SHP77 (cell line): ENCODE measurements at regions not wholly inside any gene's neighbourhood (a gene's known extent, or its start where the extent isn't known, plus 50 kb on each side); places are given as distances from the start of the nearest gene placed in this dataset.

Source experiments
- DNase-seq, 2 experiments: peaks; one replicate each; lab custom pipeline; 2025; lab: John Stamatoyannopoulos, UW

DNA sequence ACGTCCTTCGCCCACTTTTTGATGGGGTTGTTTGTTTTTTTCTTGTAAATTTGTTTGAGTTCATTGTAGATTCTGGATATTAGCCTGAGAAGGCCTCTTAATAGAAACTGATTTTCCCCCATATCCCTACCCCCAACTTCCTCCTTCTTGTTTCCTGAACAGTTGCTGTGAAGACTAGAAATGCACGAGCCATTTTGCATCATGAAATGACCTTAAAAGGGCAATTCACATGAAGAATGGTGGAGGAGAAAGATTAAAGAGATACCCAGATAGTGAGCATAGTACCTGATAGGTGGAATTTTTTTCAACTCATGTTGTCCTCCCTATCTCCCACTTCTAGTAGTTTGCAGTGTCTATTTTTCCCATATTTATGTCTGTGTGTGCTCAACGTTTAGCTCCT lies 55.2 kb upstream of the KCNH8 start:
- no peak for DNase-seq

DNA sequence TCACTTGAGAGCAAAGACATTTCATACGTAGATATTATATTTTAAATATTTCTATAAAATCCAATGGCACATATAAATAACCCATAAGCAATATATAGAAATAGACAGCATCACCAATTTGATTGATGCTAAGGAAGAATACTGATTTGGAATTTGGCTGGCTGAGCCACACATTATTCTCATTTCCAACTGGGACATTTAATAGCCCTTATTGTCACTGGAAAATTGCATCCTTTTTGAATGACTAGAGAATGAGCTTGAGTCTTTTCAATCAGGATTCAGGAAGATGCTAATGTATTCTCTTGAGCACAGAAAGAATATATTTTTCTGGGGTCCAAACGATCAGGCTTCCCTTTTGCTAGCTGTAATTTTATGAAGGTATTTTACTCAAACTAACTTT lies 70.9 kb upstream of the KCNH8 start:
- no peak for DNase-seq

DNA sequence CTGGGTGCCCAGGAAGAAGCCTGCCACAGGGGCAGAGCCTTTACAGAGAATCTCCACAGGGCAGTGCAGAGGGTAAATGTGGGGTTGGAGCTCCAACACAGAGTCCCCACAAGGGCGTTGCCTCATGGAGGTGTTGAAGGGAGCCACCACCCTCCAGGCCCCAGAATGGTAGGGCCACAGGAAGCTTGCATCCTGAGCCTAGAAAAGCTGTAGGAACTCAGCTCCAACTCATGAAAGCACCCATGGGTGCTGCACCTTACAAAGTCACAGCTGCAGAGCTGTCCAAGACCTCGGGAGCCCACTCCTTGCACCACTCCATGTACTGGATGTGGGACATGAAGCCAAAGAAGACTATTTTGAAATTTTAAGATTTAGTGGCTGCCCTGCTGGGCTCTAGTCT lies 73.3 kb upstream of the KCNH8 start:
- DNase-seq, result no peak

DNA sequence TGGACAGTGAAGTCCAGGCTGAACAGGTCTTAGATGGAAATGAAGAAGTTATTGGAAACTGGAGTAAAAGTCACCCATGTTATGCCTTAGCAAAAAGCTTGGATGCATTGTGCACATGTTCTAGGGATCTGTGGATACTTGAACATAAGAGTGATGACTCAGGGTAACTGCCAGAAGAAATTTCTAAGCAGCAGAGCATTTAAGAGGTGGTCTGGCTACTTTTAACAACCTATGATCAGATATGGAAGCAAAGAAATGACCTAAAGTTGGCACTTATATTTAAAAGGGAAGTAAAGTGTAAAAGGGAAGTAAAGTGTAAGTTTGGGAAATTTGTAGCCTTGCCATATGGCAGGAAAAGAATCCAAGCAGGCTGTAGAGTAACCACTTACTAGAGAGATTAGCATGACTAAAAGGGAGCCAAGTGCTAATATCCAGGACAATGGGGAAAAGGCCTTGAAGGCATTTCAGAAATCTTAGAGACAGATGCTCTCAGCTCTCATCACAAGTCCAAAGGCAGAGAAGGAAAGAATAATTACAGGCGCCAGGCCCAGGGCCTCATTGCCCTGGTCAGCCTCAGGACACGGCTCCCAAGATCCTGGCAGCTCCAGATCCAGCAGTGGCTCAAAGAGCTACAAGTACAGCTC lies 73.9 kb upstream of the KCNH8 start:
- no peak for DNase-seq

DNA sequence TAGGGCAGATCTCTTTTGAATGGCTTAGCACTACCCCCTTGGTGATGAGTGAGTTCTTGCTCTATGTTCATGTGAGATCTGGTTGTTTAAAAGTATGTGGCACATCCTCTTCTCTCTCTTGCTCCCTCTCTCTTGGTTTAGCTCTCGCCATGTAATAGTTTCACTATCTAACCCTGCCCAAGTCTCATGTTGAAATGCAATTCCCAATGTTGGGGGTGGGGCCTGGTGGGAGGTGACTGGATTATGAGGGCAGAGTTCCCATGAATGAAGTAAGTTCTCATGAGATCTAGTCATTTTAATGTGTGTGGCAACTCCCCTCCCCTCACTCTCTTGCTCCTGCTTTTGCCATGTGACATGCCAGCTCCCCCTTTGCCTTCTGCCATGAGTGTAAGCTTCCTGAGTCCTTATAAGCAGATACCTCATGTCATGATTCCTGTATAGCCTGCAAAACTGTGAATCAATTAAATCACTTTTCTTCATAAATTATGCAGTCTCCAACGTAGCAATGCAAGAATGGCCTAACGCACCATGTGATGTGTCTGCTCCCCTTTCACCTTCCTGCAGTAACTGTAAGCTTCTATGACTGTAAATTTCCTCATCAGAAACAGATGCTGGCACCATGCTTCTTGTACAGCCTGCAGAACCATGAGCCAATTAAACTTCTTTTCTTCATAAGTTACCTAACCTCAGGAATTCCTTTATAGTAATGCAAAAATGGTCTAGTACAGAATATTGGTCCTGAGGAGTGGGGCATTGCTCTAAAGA lies 74.8 kb upstream of the KCNH8 start:
- DNase-seq, result no peak

DNA sequence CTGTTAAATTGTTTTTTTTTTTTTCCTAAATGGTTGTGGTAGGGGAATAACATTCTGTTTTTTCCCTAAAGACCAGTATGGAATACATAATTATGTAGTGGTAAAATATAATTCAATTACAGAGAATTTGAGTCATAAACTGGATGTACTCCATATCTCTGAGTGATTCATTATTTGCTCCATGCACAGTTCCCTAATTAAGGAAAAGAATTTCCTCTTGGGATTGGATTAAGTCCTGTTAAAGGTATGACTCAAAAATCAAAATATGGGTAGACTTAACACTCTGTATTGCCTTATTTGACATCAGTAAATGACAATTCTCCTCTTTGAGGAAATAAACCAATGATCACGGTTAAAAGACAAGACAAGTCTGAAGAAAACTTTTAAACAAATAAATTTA lies 78.0 kb upstream of the KCNH8 start:
- DNase-seq, result no peak

DNA sequence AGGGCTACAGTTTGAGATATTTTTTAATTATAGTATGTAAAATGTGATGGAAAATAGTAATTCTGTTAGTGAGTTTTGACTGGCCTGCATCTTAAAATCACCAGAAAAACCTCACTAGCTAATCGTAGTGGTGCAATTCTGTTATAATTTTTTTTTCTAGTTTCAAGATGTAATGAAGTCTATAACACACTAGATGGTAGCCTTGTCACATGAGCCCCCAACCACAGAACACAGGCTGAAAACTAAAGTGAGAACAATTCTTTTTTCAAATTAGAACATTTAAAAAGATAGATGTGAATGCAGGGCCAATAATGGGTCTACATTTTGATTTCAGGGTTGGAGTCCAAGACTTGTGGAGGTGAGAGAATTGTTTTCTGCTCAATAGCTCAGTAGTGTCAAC lies 83.3 kb upstream of the KCNH8 start:
- peak in 1 of 2 experiments; percentile 9 for DNase-seq

DNA sequence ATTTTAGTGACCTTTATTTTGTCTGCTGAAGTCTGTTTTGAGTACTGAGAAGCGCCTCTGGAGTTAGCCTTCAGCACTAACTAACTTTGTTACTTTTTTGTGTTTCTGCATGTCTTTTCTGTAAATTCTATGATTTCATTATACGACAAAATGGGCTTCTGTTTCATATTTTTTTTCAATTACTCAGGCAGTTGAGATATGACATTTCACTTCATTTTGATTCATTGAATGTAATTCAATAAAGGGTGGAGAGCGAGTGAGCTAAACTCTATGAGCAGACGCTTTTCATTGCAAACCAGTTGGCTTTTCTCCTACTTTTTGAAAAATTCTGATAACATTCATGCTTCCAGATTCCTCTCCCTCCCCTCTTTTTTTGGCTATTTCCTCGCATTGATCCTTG lies 84.4 kb upstream of the KCNH8 start:
- DNase-seq, result no peak

DNA sequence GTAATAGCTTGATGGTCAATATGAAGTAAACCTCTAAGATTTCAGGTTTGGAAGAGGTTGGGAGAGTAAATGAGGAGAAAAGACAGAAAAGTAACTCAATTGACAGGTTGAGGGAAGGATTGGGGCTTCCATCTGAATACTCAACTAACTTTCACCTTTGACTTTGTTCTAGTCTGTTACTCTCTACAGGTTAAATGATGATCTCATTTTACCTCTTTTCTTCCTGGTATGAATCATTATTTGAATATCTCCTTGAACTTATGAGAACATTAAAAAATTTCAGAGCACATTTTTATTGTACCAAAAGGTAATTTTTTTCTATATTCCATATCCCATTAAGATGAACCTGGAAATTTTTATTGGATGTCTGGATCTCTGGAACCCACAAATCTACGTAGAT lies 87.9 kb upstream of the KCNH8 start:
- no peak for DNase-seq

DNA sequence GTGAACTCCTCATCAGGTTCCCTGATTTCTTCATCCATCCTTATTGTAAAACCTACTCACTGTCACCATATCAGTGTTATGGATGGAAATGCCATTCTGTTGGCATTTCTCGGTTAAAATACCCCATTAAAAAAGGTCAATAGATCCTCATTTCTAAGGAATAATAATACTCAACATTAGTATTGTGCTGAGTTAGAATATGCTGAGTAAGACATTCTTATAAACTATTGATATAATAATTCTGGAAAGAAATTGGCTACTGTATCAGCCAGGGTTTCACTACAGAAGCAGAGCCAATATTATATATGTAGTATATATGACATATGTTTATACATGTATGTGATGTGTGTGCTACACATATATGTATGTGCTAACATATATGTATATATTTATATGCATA lies 95.4 kb upstream of the KCNH8 start:
- no peak for DNase-seq

DNA sequence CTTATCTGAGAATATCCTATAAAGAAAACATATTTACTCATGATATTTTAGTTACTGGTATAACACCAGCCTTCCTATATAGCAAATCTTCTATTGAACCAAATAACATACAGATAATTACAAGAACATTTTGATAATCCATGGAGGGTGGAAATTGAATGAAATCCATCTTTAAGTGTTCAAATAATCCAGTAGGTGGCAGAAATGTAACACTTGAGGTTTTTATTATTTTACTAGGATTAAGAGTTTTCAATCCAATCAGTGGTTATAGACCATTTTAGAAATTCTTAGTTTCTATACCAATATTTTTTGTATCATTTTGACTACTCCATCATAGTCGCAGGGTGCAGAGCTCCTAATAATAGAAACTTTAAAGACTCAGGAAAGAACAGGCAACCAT lies 101.9 kb upstream of the KCNH8 start:
- no peak for DNase-seq

DNA sequence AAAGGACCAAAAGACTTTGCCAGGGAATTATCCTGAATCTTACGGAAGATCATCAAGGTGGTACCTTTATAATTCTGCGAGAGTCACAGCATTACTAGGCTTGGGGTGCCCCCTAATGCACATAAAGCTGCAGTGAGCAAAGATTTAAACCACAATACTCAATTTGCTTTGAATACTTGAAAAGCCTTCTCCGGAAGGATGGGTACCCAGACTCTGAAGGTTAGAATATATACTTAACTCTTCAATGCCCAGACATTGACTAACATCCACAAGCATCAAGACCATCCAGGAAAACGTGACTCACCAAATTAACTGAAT lies 117.8 kb upstream of the KCNH8 start:
- DNase-seq, result peak in 1 of 2 experiments; percentile 11

DNA sequence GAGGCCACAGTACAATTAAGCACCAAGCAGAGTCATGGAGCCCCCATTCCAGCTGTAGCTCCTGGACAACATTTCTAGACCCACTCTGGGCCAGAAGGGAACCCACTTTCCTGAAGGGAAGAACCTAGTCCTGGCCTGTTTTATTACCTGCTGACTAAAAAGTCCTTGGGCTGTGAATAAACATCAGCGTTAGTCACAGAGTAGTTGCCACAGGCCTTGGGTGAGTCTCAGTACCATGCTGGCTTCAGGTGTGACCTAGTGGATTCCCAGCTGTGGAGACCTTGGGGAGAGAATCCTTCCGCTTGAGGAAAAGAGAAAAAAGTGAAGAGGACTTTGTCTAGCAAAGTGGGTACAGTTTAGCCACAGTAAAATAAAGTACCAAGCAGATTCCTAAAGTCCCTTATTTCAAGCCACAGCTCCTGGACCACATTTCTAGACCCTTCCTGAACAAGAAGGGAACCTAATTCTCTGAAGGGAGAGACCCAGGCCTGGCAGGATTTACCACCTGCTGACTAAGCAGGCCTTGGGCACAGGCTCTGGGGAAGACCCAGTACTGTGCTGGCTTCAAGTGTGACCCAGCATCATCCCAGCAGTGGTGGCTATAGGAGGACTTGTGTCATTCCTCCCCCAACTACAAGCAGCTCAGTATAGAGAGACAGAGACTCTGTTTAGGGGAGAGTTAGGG lies 118.3 kb upstream of the KCNH8 start:
- DNase-seq, result no peak

DNA sequence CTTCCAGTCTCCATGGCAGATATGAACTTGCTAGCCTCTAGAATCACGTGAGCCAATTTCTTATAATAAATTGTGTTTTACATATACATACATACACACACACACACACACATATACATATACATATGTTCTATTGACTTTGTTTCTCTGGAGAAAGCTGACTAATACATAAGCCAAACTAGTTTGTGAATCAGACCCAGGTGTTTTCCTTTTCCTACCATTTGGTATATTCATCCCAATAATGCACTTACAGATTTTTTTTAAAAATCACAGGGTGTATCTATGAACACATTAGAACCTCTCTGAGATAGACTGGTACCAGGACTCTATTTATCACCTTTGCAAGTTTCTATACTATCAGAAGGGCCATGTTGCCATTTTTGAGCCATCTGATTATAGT lies 122.9 kb upstream of the KCNH8 start:
- DNase-seq, result no peak

DNA sequence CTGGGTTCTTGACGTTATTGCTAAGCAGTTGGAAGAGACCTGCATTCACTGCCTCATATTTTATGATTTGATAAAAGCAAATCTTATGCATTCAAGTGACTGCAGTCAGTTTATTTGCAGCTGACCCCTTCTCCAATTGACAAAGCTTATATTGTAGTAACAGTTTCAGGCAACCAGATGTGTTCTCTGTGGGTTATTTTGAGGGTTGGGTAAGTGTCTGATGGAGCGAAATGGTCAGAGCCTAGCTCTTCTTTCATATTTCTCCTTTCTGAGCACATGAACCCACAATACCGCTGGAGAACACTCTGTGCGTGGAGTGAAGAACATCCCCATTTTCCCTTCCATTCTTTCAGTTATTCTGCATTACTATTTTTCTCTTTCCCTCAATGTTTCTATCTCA lies 125.8 kb upstream of the KCNH8 start:
- DNase-seq, result no peak

DNA sequence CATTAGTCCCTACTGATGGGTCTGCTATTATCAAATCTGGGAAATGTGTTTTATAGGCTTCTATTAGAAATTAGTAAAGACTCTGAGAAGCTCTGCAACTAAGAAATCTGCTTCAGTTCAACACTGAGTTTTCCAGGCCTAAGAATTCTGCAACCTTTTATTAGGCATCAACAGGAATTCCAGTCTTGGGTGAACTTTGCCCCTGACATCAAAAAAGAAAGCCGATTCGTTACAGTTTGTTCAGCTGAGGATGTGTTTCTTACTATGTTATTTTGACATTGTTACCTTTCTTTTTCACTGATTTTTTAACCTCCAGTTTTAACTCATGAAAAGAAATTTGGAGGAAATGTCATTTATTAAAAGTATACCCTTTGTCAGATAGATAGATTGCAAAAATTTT lies 131.5 kb upstream of the KCNH8 start:
- DNase-seq, result no peak

DNA sequence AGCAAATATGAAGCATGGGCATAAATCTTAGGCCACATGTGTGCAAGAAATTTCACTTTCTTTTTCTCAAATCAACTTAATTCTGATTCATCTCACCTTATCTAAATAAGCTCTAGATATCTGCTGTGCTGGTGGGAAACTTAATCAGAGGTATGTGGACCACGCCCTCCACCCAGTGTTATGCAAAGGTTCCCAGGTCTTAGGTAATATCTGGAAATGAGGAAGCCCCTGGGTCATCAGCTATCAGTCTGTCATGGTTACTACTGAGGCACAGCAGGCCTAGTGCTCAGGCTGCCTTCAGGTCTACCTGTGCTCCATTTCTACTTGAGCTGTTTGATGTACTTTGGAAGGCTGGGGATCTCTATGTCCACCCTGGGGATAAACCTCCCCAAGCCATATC lies 134.4 kb upstream of the KCNH8 start:
- DNase-seq, result no peak

DNA sequence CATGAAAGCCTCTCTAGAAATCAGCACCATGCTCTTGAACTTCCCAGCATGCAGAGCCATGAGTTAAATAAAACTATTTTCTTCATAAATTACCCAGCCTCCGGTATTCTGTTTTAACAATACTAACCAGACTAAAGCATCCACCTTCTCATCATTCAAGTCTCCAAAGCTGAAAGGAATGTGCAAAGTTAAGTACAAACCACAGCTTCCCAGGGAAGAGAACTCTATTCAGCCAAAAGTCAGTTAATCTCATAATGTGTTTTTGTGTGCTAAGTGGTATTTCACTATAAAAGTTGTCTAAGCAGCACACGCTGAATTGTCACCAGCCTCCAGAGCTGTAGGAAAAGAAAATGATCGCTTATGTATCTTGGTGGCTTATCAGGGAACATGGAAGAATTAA lies 135.5 kb upstream of the KCNH8 start:
- DNase-seq, result no peak

DNA sequence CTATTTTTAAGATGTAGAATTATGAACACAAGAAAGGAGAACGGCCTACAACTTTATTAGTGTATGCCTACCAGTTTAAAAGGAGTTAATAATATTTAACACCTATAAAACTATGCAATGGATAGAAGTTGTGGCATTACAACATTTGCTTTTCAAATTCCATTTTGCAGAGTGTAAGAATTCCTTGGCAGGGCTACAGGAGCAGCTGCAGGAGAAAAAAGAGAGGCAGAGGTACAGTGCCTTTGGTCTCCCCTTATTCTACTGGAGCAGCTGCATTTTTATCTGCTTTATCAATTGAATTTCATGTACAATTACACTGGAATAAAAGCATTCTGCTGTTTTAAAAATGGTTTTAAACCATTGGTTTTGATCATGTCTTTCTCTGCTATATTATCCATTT lies 145.7 kb upstream of the KCNH8 start:
- DNase-seq, result no peak

DNA sequence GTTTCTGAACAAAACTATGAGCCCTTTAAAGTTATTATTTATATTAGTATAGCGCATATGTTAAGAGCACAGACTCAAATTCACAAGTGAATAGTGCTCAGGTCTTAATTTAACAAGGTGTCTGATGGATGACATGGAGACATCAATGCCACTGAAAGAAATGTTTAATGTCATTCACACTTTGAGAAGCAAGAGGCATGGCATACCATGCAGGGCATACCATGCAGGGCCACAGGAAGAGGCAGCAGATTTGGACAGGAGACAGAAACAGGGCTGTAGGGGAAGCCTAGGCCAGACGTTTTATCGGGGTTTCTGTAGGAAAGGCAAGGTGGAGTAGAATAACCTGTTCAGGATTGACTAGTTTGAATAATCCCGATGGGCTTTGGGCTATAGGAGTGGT lies 150.2 kb upstream of the KCNH8 start:
- DNase-seq, result no peak

DNA sequence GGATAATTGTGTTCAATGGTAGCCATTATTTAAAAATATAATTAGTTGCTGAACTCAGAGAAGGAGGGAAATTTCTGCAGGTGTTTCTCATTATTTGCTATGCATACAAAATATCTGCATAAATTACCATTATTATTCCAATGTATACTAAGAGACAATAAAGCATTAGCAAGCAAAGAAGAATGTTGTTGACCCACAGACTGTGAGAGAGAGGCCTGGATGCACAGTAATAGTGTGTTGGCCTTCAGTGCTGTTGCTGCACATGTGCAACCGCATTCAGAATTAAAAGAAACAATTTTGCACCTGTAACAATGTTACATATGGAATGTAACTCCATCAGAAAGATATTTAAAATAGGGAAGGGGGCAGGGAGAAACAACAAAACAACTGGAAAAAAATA lies 155.6 kb upstream of the KCNH8 start:
- no peak for DNase-seq

DNA sequence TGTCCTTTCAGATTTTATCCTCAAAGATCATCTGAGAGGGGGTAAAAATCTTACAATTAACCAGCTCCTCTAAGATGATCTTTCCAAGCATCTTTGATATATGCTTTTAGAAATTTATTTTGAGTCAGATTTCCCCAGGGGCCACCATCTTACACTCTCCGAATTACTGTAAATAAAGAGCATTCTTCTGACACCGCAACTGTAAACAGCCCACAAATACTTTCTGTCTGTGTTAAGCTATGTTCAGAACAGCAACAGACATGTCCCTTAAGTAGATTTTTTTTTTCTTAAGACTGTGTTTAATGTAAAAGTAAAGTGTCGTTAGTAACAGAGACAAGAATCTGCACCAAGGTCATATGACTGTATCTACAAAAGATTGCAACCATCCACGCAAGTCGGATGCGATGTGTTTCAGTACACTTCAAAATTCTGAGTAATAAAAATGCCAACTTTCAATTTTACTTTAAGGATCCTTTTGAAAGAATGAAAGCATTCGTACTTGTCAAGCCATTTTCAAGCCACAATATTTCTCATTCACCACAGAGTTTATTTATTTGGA lies 159.0 kb upstream of the KCNH8 start:
- DNase-seq, result no peak

DNA sequence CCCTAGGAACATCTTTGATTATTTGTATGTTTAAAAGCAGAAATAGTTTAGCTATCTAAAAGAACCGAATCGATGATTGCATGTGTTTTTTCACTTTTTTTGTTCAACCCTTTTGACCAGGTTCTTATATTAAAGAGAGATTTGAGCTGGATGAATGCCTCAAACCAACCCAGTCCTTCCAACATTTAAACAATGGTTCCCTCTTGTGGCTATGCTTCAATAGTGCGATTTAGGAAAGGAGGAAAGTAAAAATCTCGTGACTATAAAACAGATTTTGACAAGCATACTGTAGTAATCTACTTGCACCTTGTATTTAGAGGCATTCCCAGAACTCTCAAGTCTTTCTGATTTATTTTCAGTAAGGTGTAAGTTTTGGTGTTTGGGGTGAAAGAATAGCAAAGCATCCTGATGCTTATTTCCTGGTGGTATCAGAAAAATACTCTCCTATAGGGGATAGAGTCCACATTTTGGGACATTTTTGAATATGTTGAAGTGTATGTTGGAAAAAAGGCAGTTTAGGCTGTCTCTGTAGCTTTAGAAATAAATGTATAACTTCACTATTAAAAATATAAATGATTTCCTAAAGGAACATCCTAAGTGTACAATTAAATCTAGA lies 159.6 kb upstream of the KCNH8 start:
- peak; percentile 34 to 44 for DNase-seq
